Stimulated activated CD4-positive, alpha-beta T cell treated with anti-CD3 and anti-CD28 coated beads, Interleukin-12 subunit alpha, Interleukin-12 subunit beta, amount 100 ng/mL, for 24 hours (primary cell): ENCODE measurements at regions not wholly inside any gene's neighbourhood (a gene's known extent, or its start where the extent isn't known, plus 50 kb on each side); places are given as distances from the start of the nearest gene placed in this dataset.
A peak's percentile ranks its signal among the peaks of the same experiment; 100 is the strongest.

Experiments
- DNase-seq, 2 experiments: peaks; one replicate each; pipeline ENCODE4 v3.0.0-alpha.2; 2020; ENCODE audit warnings: low read depth in 2 of 2

DNA sequence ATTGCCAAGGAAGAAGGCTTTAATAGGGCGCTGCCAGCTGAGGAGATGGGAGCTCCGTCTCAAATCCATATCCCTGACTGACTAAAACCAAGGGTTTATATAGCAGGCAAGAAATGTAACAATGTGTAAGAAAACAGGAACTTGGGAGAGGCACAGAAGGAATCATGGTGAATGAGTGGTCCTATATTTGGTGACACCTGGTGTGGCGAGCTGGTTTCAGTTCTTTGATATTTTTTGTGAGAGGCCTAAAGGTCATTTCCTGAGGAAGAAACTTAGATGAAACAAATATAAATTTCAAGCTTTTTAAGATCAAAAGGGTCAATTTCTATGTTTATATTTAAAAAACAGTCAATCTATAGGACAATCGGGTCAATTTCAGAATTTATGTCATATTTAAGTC is 826.3 kb downstream of the SLITRK6 start:
- DNase-seq = no peak

DNA sequence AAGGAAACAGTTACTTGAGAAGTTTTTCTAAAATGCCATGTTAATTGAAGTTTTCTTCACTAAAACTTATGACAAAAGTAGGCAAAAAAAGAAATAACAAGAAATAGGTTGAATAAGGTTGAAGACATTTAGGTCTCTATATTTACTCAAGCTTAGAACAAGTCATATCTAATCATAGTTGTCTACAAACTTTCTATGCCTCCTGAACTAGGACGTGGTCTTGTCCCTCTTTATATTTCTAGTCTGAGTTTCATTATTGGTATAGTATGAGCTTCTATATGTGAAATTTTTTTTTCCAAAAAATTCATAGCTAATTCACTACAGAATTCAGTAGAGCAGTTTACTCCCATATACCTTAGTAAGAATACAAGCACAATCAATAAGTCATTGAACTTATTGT is 836.4 kb downstream of the SLITRK6 start:
- DNase-seq = no peak

- DNase-seq = no peak
Measured at GRCh38 chr13:84962141-84962750, 837.0 kb downstream of the SLITRK6 start.

GRCh38 chr13:84961023-84961422 is 838.2 kb downstream of the SLITRK6 start:
- no peak for DNase-seq

- no peak for DNase-seq
Measured at GRCh38 chr13:84959818-84960217, 839.4 kb downstream of the SLITRK6 start.

GRCh38 chr13:84954636-84955035 is 844.6 kb downstream of the SLITRK6 start:
- DNase-seq = no peak

GRCh38 chr13:84951128-84951527 is 848.1 kb downstream of the SLITRK6 start:
- DNase-seq = no peak

- DNase-seq = no peak
Measured at GRCh38 chr13:84946192-84946591, 853.0 kb downstream of the SLITRK6 start.

GRCh38 chr13:84940798-84941197 is 858.4 kb downstream of the SLITRK6 start:
- no peak for DNase-seq

GRCh38 chr13:84940167-84940566 is 859.1 kb downstream of the SLITRK6 start:
- no peak for DNase-seq

DNA sequence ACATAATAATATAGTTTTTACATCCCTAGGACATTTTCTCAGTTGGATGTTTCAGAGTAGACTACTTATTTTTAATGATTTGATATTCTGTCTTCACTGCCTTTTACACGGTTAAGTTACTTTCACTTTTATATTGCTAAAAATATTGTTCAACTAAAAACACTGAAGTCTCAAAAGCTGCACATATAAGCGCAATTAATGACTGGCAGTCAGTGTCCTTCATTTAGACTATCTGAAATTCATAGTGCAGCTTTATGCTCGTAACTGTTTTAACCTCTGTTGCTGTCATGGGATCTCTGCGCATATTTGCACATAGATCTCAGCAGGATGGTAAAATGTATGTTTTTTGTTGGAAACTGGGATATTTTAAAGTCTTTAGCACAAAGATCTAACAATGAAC is 864.3 kb downstream of the SLITRK6 start:
- DNase-seq = no peak

DNA sequence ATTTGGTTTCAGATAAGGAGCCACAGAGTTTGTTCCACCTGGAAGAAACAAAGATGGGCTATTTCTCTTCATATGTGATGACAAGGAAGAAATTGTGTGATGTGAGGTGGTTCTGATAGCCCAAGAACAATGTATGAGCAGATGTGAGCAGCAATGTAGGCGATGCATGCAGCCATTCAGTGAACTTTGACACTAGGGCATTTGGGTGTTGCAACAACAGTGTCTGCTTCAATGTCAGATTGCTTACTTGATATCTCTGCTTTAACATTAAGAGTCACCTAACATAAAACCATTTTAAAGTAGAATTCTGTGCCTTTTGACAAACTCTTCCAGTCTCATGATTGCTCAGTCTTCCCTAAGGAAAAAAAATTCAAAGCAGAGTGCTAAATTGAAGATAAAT is 865.4 kb downstream of the SLITRK6 start:
- DNase-seq = no peak

DNA sequence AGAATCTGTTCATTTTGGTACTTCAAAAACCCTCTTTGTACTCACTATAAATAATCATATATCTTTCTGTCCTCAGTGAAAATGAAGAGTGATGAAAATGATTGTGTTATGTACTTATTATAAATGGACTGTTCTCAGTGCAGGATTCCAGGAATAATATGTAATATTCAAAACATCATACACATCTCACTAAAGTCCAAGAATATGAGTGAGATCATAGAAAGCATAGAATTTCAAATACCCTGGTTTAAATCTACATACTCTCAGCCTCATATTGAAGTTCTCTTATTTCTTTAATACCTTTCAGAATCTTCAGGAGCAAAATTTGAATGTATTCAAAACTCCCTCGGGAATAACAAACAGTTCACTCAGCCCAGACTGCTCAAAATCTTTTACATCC is 868.0 kb downstream of the SLITRK6 start:
- DNase-seq = no peak

GRCh38 chr13:84927442-84928169 is 871.6 kb downstream of the SLITRK6 start:
- DNase-seq = no peak

DNA sequence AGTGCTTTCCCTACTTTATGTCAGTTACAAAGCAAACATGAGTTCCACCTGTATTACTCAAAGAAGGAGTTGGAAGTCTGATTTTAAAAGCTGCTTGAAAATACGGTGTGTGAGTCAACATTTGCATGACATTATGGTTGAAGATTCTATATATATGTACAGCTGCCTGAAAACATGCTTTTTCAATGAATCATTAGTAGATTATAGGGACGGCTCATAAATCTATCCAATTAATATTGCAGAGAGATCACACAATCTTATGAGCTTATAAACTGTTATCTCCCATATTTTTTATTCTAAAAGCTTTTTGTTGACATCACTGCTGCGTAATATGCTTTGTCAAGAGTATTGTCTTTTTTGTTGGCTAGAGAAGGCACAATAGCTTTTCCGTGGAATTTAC is 873.8 kb downstream of the SLITRK6 start:
- no peak for DNase-seq

DNA sequence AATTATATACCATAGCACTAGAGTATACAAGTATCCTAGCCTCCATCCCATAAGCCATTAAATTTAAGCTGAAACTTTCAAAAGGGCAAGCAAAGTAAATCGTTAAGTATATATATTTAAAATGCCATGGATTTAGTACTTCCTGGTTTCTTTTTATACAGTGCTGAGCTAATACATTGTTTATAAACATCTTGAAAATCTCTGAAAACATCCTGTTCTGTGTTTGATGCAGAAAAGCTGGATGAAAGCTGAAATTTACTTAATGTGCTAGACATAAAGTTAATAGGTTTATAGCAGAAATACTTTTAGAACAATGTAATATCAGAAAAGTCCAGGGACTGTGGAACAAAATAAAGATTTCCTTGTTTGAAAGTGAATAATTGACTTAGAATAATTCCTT is 875.4 kb downstream of the SLITRK6 start:
- no peak for DNase-seq

- no peak for DNase-seq
Measured at GRCh38 chr13:84917252-84917878, 881.9 kb downstream of the SLITRK6 start.

- DNase-seq = no peak
Measured at GRCh38 chr13:84912720-84913119, 886.5 kb downstream of the SLITRK6 start.

- no peak for DNase-seq
Measured at GRCh38 chr13:84910423-84910822, 888.8 kb downstream of the SLITRK6 start.

GRCh38 chr13:84903391-84903790 is 895.8 kb downstream of the SLITRK6 start:
- no peak for DNase-seq

DNA sequence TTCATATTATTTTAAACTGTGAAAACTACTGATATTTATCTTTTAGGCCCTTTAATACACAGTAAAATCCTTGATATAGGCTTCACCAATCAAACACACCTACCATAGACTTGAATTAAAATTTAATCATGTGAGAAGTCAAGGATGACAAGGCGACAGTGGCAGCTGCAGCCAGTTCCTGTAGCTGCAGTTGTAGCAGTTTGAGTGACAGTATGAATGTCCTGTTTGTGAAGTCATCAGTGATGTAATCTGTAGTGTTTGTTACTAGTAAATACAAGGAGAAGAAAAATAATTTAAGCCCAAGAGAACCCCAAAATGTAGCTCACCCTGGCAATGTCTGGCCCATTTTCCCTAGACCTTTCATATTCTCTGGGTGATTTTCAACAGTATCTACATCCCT is 897.0 kb downstream of the SLITRK6 start:
- DNase-seq = no peak

DNA sequence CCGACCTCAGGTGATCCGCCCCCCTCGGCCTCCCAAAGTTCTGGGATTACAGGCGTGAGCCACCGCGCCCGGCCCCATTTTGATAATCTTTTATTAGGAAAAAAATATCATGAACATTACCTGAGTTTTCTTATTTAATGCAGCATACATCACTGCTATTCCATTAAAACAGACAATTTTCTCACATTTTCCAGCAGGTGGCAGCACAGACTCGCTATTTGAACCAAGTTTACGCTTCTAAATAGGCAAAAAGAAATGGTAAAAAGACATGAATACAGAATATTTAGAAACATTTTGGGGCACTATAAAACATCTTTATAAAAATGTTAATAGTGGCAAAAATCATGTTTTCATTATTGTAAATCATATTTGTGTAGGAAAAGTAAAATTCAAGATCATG is 903.1 kb downstream of the SLITRK6 start:
- peak in 1 of 2 experiments; percentile 8 for DNase-seq

DNA sequence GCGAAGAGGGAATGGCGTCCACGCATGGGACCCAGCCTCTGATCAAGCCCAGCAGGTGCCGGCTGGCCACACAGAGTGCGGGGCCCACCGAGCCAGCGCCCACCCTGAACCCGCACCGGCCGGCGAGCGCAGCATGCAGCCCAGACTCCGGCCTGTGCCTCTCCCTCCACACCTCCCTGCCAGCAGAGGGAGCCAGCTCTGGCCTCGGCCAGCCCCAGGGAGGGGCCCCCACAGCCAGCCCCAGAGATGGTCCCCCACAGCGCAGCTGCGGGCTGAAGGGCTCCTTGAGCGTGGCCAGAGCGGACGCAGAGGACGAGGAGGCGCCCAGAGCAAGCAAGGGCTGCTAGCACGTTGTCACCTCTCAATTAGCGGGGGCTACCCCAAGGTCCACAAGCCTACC is 904.5 kb downstream of the SLITRK6 start:
- DNase-seq = no peak
